Dedifferentiated amniotic fluid mesenchymal stem cell (primary cell): ENCODE measurements at regions not wholly inside any gene's neighbourhood (a gene's known extent, or its start where the extent isn't known, plus 50 kb on each side); places are given as distances from the start of the nearest gene placed in this dataset.
"Not testable (repeated sequence)": the region's sequence is repeated elsewhere in the genome, so short reads cannot be mapped to it uniquely, and the experiment has no call there.

Source experiments
- DNase-seq: peaks from one replicate; pipeline ENCODE4 v3.0.0-alpha.2; 2016; ENCODE audit errors: extremely low spot score

- DNase-seq: no peak
Observed at GRCh38 chr1:38183747-38184146, 137.2 kb upstream of the POU3F1 start.

- DNase-seq: no peak
Observed at GRCh38 chr1:38183096-38183495, 136.5 kb upstream of the POU3F1 start.

GRCh38 chr1:38180388-38180787 lies 133.8 kb upstream of the POU3F1 start:
- not testable (repeated sequence) for DNase-seq

GRCh38 chr1:38179483-38179882 lies 132.9 kb upstream of the POU3F1 start:
- no peak for DNase-seq

GRCh38 chr1:38178216-38178615 lies 131.6 kb upstream of the POU3F1 start:
- DNase-seq: no peak

- no peak for DNase-seq
Observed at GRCh38 chr1:38175121-38175520, 128.5 kb upstream of the POU3F1 start.

- no peak for DNase-seq
Observed at GRCh38 chr1:38173848-38174247, 127.3 kb upstream of the POU3F1 start.

GRCh38 chr1:38173157-38173831 lies 126.7 kb upstream of the POU3F1 start:
- no peak for DNase-seq

DNA sequence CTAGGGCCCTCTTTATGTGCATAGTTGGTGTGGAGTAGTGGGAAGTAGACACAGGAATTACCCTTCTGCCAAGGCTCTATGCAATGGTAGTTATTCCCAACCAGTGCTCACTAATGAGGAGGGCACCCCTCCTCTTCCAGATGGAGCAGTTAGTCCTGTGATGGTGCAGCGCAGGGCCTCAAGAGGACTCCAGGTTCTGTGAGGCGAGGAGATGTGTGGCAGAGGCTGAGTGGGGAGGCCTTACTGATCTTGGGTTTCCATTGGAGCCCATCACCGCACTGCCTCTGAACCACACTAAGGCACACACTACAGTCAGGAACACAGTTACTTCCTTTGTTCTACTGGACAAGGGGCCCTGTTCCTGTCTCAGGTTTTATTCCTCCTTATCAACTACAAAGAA lies 122.5 kb upstream of the POU3F1 start:
- DNase-seq: no peak

DNA sequence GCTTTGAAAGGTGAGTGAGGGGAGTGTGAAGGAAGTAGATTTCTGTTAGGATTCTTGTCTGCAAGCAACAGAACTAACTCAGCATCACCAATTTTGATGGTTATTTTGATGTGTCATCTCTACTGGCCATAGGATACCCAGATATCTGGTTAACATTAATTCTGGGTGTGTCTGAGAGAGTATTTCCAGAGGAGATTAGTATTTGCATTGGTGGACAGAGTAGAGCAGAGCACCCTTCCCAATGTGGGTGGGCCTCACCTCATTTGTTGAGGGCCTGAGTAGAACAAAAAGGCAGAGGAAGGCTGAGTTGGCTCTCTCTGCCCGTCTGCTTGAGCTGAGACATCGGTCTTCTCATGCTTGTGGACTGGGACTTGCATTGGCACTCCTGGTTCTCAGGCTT lies 121.8 kb upstream of the POU3F1 start:
- no peak for DNase-seq

DNA sequence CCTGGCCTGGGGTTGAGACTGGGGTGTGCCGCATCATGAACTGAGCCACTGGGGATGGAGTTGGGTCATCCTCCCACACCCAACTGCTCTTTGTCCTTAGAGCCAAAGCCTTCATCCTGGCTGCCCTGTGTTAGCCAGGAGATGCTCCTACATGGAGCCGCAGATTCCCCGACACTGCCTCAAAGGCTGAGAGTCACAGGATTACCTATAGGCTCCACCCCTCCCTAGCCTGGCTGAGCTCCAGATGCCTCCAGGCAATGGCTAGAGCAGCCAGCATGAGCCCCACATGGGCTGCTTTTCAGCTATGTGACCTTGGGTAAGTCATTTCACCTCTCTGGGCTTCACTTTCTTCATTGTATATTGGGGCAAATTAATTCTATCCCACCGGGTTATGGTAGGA lies 119.9 kb upstream of the POU3F1 start:
- DNase-seq: no peak

DNA sequence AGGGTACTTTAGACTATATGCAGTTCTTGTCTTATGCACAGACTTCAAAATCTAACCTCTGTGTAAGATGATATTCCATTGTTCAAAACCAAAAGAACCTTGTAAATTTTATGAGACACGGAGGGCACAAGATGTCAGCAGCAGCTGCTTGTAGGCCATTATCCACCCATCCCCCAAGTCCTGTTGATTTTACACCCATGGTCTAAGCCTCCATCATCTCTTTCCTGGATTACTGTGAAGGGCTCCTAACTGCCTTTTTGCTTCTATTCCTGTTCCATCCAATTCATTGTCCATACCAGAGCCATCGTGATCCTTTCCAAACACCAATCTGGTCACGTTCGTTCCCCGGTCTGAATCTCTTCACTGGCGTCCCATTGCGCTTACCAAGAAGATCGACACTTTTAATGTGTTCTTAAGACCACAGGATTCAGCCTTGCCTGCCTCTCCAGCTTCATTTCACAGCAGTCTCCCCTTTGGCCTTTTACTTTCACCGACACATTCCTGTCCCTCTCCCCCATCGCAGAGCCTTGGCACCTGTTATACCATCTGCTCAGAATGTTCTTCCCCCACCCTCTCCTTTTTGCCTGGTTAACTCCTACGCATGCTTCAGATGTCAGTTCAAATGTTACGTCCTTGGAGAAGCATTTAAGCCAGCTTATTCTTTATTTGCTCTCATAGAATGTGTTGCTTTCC lies 107.3 kb upstream of the POU3F1 start:
- no peak for DNase-seq

- no peak for DNase-seq
Observed at GRCh38 chr1:38153066-38153777, 106.6 kb upstream of the POU3F1 start.

DNA sequence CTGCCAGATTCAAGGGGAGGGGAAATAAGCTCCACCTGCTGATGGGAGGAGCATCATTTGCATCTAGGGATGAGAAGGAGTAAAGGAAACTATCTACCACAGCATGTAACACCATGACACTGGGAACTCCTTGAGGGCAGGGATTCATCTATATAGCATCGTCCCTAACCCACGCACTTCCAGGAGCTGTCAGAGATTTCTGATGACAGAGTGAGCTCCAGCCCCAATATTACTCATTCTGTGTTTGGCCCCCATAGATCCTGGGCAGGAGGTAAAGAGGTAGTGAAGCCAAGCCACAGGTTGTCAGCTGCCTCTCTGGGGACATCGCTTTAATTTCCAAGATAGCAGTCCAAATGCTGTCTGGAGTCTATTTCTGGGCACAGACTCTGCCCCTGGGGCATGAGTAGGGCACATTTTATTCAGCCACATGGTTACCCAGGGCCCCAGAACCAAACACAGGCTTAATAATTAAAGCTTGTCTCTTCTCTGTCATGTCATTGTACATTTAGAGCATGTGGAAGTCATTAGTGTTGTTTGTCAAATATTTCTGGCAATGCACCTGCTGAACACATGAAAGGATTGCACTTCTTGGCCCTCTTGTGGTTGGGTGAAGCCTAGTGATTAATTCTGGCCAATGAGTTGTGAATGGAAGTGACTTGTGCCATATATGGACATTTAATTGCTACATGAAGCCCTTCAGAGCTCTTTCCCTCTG lies 105.9 kb upstream of the POU3F1 start:
- no peak for DNase-seq

GRCh38 chr1:38151399-38151798 lies 104.8 kb upstream of the POU3F1 start:
- no peak for DNase-seq

GRCh38 chr1:38146079-38146478 lies 99.5 kb upstream of the POU3F1 start:
- not testable (repeated sequence) for DNase-seq

- DNase-seq: no peak
Observed at GRCh38 chr1:38142606-38143005, 96.0 kb upstream of the POU3F1 start.

DNA sequence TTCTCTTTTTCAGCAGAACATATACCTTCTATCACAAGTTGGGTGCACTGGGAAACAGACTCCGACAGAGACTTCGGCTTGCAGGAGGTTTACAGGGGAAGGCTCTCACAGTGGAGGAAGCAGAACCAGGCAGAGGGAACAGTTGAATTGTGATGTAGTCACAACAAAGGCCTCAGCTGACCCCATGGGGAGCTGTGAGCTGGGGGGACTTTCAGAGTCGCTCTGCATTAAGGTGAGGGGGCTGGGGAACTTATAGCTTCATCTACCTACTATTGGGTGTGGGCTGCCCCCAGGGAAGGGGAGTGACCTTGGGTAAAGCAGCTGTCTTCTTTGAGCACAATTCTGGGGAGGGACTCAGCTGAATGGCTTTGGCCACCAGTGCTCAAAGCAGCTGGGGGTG lies 94.9 kb upstream of the POU3F1 start:
- no peak for DNase-seq

DNA sequence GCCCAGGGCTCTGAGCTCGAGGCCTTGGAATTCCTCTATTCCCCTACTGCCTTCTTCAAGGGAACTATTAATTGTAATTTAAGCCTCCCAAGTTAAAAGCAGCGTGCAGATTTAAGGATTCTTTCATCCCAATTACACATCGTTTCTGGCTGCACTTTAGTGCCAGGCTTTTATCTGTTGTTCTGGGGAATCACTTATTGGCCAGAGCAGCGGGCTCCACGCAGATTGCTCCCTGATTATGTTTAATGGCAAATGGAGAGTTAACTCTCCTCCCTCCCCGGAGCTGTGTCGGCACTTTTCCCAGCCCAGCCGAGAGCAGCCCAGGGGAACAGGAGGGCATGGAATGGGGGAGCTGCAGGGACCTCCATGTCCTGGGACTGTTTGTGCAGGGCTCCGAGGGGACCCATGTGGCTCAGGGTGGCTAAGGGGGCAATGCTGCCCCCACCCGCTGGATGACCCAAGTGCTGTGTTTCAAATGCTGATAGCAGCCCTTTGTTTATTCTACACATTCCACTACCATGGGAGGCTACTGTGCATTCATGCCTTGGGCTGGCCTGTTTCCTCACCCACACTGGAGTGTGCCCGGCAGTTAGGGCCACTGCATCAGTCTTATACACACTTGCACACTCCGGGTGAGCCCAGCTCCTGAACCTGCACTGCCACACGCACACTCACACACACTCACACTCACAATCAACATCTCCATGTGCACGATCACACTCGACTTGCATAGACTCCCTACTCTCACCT lies 93.3 kb upstream of the POU3F1 start:
- no peak for DNase-seq

DNA sequence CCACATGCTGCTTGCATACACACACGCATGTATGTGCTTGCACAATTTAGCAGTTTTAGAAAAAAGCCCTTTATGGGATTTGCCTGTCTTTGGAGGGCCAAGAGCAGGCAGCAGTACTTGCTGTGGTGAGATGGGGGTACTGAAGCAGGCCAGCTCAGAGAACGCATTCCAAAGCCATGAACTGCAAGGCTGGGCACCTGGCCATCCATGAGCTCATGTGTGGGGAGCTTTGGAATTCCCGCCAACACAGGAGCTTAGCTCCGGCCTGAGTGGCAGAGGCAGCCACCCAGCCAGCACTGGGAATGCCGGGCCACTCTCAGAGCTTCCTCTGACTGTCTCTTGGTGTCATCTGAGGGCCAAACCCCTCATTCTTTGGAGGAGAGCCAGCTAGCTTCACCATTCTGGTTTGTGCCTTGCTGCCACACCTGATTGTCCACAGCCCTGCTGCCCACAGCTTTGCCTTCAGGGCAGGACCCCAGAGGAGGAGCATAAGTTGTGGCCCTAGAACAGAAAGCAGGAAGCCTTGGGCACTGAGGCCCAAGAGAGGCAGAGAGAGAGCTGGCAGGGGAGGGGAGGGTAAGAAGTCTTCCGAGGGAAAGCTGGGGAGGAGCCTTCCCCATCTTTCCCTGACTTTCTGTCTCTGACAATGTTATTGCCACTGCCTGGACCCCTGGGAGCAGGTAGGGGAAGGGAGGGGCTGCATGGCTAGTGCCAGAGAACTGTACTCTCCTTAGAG lies 92.1 kb upstream of the POU3F1 start:
- DNase-seq: peak; percentile 97

GRCh38 chr1:38137164-38137563 lies 90.6 kb upstream of the POU3F1 start:
- DNase-seq: no peak
